ENCODE measurements at regions not wholly inside any gene's neighbourhood (a gene's known extent, or its start where the extent isn't known, plus 50 kb on each side); places are given as distances from the start of the nearest gene placed in this dataset.

GRCh38 chr14:59018460-59018859 lies 170.0 kb upstream of the DAAM1 start:
- no peak for TF ChIP-seq CTCF (IDR thresholded peaks at IDR 0.05)
- TF ChIP-seq POLR2AphosphoS5 (IDR thresholded peaks at IDR 0.05): no peak

All from prostate gland (tissue), 2 donors.